Colon (tissue), 2 donors: ENCODE measurements at regions not wholly inside any gene's neighbourhood (a gene's known extent, or its start where the extent isn't known, plus 50 kb on each side); places are given as distances from the start of the nearest gene placed in this dataset.

Source experiments
- FAIRE-seq: peaks from 2 replicates; lab custom pipeline; 2012; peaks lifted over from hg19 to GRCh38; lab: Jason Lieb, UNC
- donor health status: control.
- donor health status: control.

- FAIRE-seq, result no peak
Observed at GRCh38 chr9:18350995-18351595, 122.9 kb upstream of the ADAMTSL1 start.

GRCh38 chr9:18352711-18353110, 121.2 kb upstream of the ADAMTSL1 start:
- FAIRE-seq, result no peak

GRCh38 chr9:18353473-18353872, 120.5 kb upstream of the ADAMTSL1 start:
- FAIRE-seq, result no peak

GRCh38 chr9:18357321-18357720, 116.6 kb upstream of the ADAMTSL1 start:
- FAIRE-seq, result no peak

GRCh38 chr9:18358325-18358724, 115.6 kb upstream of the ADAMTSL1 start:
- no peak for FAIRE-seq

- FAIRE-seq, result no peak
Observed at GRCh38 chr9:18359335-18359734, 114.6 kb upstream of the ADAMTSL1 start.

- no peak for FAIRE-seq
Observed at GRCh38 chr9:18360005-18360404, 113.9 kb upstream of the ADAMTSL1 start.

- FAIRE-seq, result no peak
Observed at GRCh38 chr9:18361646-18362045, 112.3 kb upstream of the ADAMTSL1 start.

- FAIRE-seq, result no peak
Observed at GRCh38 chr9:18362166-18362565, 111.8 kb upstream of the ADAMTSL1 start.

GRCh38 chr9:18362901-18363685, 110.9 kb upstream of the ADAMTSL1 start:
- no peak for FAIRE-seq

- FAIRE-seq, result no peak
Observed at GRCh38 chr9:18365651-18366050, 108.3 kb upstream of the ADAMTSL1 start.

GRCh38 chr9:18366184-18366583, 107.8 kb upstream of the ADAMTSL1 start:
- FAIRE-seq, result no peak

- no peak for FAIRE-seq
Observed at GRCh38 chr9:18368206-18368605, 105.7 kb upstream of the ADAMTSL1 start.

- no peak for FAIRE-seq
Observed at GRCh38 chr9:18371141-18371540, 102.8 kb upstream of the ADAMTSL1 start.

GRCh38 chr9:18371621-18372020, 102.3 kb upstream of the ADAMTSL1 start:
- FAIRE-seq, result no peak

GRCh38 chr9:18379073-18379811, 94.7 kb upstream of the ADAMTSL1 start:
- FAIRE-seq, result no peak

- no peak for FAIRE-seq
Observed at GRCh38 chr9:18382243-18382642, 91.7 kb upstream of the ADAMTSL1 start.

GRCh38 chr9:18384066-18384465, 89.9 kb upstream of the ADAMTSL1 start:
- no peak for FAIRE-seq

GRCh38 chr9:18385696-18386490, 88.1 kb upstream of the ADAMTSL1 start:
- no peak for FAIRE-seq

GRCh38 chr9:18390393-18390792, 83.6 kb upstream of the ADAMTSL1 start:
- FAIRE-seq, result no peak

GRCh38 chr9:18393340-18394130, 80.4 kb upstream of the ADAMTSL1 start:
- no peak for FAIRE-seq
